ENCODE measurements at regions not wholly inside any gene's neighbourhood (a gene's known extent, or its start where the extent isn't known, plus 50 kb on each side); places are given as distances from the start of the nearest gene placed in this dataset.
"Not testable (repeated sequence)": the region's sequence is repeated elsewhere in the genome, so short reads cannot be mapped to it uniquely, and the experiment has no call there.

GRCh38 chrX:38954520-38954919 lies 153.3 kb downstream of the MID1IP1 start:
- DNase-seq (ENCODE audit: low read depth), result no peak
- TF ChIP-seq, protein P1, sequence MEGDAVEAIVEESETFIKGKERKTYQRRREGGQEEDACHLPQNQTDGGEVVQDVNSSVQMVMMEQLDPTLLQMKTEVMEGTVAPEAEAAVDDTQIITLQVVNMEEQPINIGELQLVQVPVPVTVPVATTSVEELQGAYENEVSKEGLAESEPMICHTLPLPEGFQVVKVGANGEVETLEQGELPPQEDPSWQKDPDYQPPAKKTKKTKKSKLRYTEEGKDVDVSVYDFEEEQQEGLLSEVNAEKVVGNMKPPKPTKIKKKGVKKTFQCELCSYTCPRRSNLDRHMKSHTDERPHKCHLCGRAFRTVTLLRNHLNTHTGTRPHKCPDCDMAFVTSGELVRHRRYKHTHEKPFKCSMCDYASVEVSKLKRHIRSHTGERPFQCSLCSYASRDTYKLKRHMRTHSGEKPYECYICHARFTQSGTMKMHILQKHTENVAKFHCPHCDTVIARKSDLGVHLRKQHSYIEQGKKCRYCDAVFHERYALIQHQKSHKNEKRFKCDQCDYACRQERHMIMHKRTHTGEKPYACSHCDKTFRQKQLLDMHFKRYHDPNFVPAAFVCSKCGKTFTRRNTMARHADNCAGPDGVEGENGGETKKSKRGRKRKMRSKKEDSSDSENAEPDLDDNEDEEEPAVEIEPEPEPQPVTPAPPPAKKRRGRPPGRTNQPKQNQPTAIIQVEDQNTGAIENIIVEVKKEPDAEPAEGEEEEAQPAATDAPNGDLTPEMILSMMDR (conservative IDR thresholded peaks at IDR 0.05; ENCODE audit: low read depth, low read length), result no peak
- no peak overlapping the region for H3K4me3 ChIP-seq (ENCODE audit: low read length)

GRCh38 chrX:38959736-38960135 lies 158.5 kb downstream of the MID1IP1 start:
- DNase-seq (ENCODE audit: low read depth), result no peak
- TF ChIP-seq, protein P1 (conservative IDR thresholded peaks at IDR 0.05; ENCODE audit: low read depth, low read length), result no peak
- H3K4me3 ChIP-seq (ENCODE audit: low read length), result no peak overlapping the region

- H3K4me3 ChIP-seq (ENCODE audit: low read length), result no peak overlapping the region
- DNase-seq (ENCODE audit: low read depth), result no peak
- TF ChIP-seq, protein P1 (conservative IDR thresholded peaks at IDR 0.05; ENCODE audit: low read depth, low read length), result no peak
These were observed 158.9 kb downstream of the MID1IP1 start for GRCh38 chrX:38960137-38960536.

DNA sequence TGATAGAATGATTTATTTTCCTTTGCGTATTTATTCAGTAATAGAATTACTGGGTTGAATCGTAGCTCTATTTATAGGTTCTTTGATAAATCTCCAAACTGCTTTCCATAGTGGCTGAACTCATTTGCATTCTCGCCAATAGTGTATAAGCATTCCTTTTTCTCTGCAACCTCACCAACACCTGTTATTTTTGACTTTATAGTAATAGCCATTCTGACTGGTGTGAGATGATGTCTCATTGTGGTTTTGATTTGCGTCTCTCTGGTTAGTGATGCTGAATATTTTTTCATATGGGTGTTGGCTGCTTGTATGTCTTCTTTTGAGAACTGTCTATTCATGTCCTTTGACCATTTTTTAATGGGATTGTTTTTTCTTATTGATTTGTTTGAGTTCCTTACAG lies 160.7 kb downstream of the MID1IP1 start:
- DNase-seq (ENCODE audit: low read depth), result no peak
- H3K4me3 ChIP-seq (ENCODE audit: low read length), result no peak overlapping the region
- TF ChIP-seq, protein P1 (conservative IDR thresholded peaks at IDR 0.05; ENCODE audit: low read depth, low read length), result no peak

DNA sequence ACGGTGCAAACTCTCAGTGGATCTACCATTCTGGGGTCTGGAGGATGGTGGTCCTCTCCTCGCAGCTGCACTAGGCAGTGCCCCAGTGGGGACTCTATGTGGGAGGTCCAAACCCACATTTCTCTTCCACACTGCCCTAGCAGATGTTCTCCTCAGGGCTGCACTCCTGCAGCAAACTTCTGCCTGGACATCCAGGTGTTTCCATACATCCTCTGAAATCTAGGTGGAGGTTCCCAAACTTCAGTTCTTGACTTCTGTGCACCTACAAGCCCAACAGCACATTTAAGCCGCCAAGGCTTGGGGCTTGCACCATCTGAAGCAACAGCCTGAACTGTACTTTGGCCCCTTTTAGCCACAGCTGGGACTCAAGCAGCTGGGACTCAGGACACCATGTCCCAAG lies 162.0 kb downstream of the MID1IP1 start:
- not testable (repeated sequence) for H3K4me3 ChIP-seq (ENCODE audit: low read length); DNase-seq (ENCODE audit: low read depth)

DNA sequence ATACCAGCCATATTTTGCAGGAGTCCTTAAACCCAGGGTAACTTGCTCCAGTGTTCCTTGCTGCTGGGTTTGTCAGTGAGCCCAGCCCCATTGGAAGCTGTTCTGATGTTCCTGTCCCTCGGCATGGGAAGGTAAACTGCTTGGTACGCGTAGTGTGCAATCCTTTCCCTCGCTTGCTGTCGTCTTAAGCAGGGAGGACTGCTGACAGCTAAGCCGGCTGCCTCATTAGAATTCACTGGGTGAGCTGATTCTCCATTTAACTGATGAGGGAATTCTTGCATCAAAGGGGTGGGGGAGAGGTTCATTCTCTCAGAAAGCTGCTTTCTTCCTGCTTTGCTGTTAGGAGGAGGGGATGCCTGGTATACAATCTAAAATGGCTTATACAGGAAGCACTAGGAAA lies 164.6 kb downstream of the MID1IP1 start:
- TF ChIP-seq, protein P1 (conservative IDR thresholded peaks at IDR 0.05; ENCODE audit: low read depth, low read length), result no peak
- no peak for DNase-seq (ENCODE audit: low read depth)
- no peak overlapping the region for H3K4me3 ChIP-seq (ENCODE audit: low read length)

DNA sequence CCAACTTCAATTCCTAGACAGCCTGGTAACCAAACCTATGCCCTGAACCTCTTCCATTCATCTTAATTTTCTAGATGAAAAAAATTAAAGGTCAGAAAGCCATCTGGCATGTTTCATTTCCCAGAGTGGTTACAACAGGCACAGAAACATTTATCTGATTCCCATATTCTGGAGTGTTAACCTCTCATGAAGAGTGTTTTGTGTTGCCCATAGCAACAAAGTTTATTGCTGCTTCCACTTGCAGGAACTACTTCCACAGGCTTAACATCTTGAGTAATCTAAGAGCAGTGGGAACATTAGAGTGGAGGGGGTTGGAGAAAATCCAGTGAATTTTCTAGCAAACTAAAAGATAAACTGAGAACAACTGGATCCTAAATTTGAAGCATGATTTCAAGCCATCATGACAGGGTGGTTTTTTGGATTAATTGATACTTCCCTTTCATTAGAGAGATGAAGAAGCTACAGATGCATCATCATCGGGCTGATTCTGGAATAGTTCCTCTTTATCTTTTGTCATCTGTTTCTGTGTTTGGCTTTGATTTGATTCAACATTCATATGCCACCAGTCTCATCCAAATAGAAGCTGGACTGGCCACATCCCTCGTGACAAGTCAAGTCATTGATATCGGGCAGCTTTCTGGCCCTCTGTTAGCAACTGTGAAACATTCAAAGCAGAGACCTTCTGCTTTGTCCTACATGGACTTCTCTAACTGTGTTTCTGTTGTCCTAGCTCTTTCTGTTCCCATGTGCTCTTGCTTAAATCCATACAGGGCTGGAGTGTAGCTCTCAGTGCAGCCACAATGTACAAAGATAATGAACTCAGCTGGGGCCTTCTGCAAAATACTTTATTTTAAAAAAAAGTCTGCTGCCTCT lies 167.3 kb downstream of the MID1IP1 start:
- H3K4me3 ChIP-seq (ENCODE audit: low read length), result no peak overlapping the region
- DNase-seq (ENCODE audit: low read depth), result no peak
- TF ChIP-seq, protein P1 (conservative IDR thresholded peaks at IDR 0.05; ENCODE audit: low read depth, low read length), result no peak
